Mammary epithelial cell (primary cell): ENCODE measurements at regions not wholly inside any gene's neighbourhood (a gene's known extent, or its start where the extent isn't known, plus 50 kb on each side); places are given as distances from the start of the nearest gene placed in this dataset.

Experiments
- CTCF ChIP-seq, 2 donors: IDR thresholded peaks in 1 of 2; conservative IDR thresholded peaks in 1 of 2; 2 replicates each; pipeline ENCODE4 v1.5.1; 2011 to 2012; ENCODE audit warnings: inconsistent platforms in 2 of 2, low read length in 2 of 2, mild to moderate bottlenecking in 2 of 2, control low read depth in 1 of 2, low read depth in 1 of 2; ENCODE audit not compliant: insufficient read depth in 1 of 2; ENCODE audit errors: extremely low read depth in 1 of 2
- EZH2 ChIP-seq: IDR thresholded peaks from 2 replicates; pipeline ENCODE4 v1.6.1; 2012; ENCODE audit warnings: low read length, inconsistent platforms, borderline replicate concordance

GRCh38 chr13:54449922-54450321 is 1421.3 kb downstream of the OLFM4 start:
- no peak for TF ChIP-seq CTCF (conservative IDR thresholded peaks at IDR 0.05 in 1 of 2, IDR thresholded peaks at IDR 0.05 in 1 of 2; ENCODE audit: extremely low read depth in 1 of 2, insufficient read depth in 1 of 2, low read depth in 1 of 2, low read length in 2 of 2)
- TF ChIP-seq EZH2, result no peak
